ENCODE measurements at regions not wholly inside any gene's neighbourhood (a gene's known extent, or its start where the extent isn't known, plus 50 kb on each side); places are given as distances from the start of the nearest gene placed in this dataset.

GRCh38 chr1:36721261-36721660 lies 238.5 kb upstream of the CSF3R start:
- Mint-ChIP-seq H3K27ac (no peak overlapping the region), H3K4me1 (ENCODE audit: unreplicated experiment) (no peaks in the 10 kb centered on the region), H3K36me3 (no peaks in the 10 kb centered on the region), H3K9me3 (no peaks in the 10 kb centered on the region), H3K27me3 (peaks cover 55% of the 10 kb centered on the region), H3K4me3 (no peak overlapping the region)
- DNase-seq (ENCODE audit: extremely low spot score, unreplicated experiment): no peak
- TF ChIP-seq CTCF (conservative IDR thresholded peaks at IDR 0.05): no peak

GRCh38 chr1:36717431-36717830 lies 234.7 kb upstream of the CSF3R start:
- Mint-ChIP-seq H3K4me3 (no peak overlapping the region), H3K27me3 (peaks cover 60% of the 10 kb centered on the region), H3K9me3 (no peaks in the 10 kb centered on the region), H3K4me1 (ENCODE audit: unreplicated experiment) (no peaks in the 10 kb centered on the region), H3K27ac (no peak overlapping the region), H3K36me3 (no peaks in the 10 kb centered on the region)
- no peak for TF ChIP-seq CTCF (conservative IDR thresholded peaks at IDR 0.05)
- DNase-seq (ENCODE audit: extremely low spot score, unreplicated experiment): no peak

GRCh38 chr1:36715797-36716196 lies 233.1 kb upstream of the CSF3R start:
- no peaks in the 10 kb centered on the region for H3K9me3 Mint-ChIP-seq
- no peak for DNase-seq (ENCODE audit: extremely low spot score, unreplicated experiment)
- H3K4me1 Mint-ChIP-seq (ENCODE audit: unreplicated experiment): peaks cover 4% of the 10 kb centered on the region
- peaks cover 62% of the 10 kb centered on the region for H3K27me3 Mint-ChIP-seq
- TF ChIP-seq CTCF (conservative IDR thresholded peaks at IDR 0.05): no peak
- H3K4me3 Mint-ChIP-seq: no peak overlapping the region
- no peak overlapping the region for H3K27ac Mint-ChIP-seq
- H3K36me3 Mint-ChIP-seq: no peaks in the 10 kb centered on the region

- Mint-ChIP-seq H3K27ac (no peak overlapping the region), H3K4me3 (no peak overlapping the region), H3K9me3 (no peaks in the 10 kb centered on the region), H3K27me3 (peaks cover 73% of the 10 kb centered on the region), H3K4me1 (ENCODE audit: unreplicated experiment) (peaks cover 8% of the 10 kb centered on the region), H3K36me3 (no peaks in the 10 kb centered on the region)
- TF ChIP-seq CTCF (conservative IDR thresholded peaks at IDR 0.05): no peak
- no peak for DNase-seq (ENCODE audit: extremely low spot score, unreplicated experiment)
Observed at GRCh38 chr1:36714301-36714700, 231.6 kb upstream of the CSF3R start.

GRCh38 chr1:36711480-36711879 lies 228.8 kb upstream of the CSF3R start:
- DNase-seq (ENCODE audit: extremely low spot score, unreplicated experiment): no peak
- Mint-ChIP-seq H3K27me3 (peaks cover 81% of the 10 kb centered on the region), H3K4me1 (ENCODE audit: unreplicated experiment) (peaks cover 8% of the 10 kb centered on the region), H3K27ac (no peak overlapping the region), H3K9me3 (no peaks in the 10 kb centered on the region), H3K4me3 (no peak overlapping the region), H3K36me3 (no peaks in the 10 kb centered on the region)
- no peak for TF ChIP-seq CTCF (conservative IDR thresholded peaks at IDR 0.05)

- Mint-ChIP-seq H3K9me3 (no peaks in the 10 kb centered on the region), H3K4me1 (ENCODE audit: unreplicated experiment) (peaks cover 8% of the 10 kb centered on the region), H3K27ac (no peak overlapping the region), H3K4me3 (no peak overlapping the region), H3K36me3 (no peaks in the 10 kb centered on the region), H3K27me3 (peaks cover 83% of the 10 kb centered on the region)
- no peak for TF ChIP-seq CTCF (conservative IDR thresholded peaks at IDR 0.05)
- DNase-seq (ENCODE audit: extremely low spot score, unreplicated experiment): no peak
Observed at GRCh38 chr1:36710951-36711350, 228.2 kb upstream of the CSF3R start.

Measured in type B pancreatic cell (in vitro differentiated cells).